Loucy (cell line): ENCODE measurements at regions not wholly inside any gene's neighbourhood (a gene's known extent, or its start where the extent isn't known, plus 50 kb on each side); places are given as distances from the start of the nearest gene placed in this dataset.

ENCODE experiments used
- H2AFZ ChIP-seq: fragments of 200-600 bp; sonication (generic); 2 replicates; pipeline ENCODE4 v1.6.0; 2016; ENCODE audit warnings: antibody characterized with exemption, mild to moderate bottlenecking, low read length, moderate library complexity
- H3F3A ChIP-seq: fragments of 200-600 bp; 2 replicates; pipeline ENCODE4 v1.6.0; 2016; ENCODE audit warnings: antibody characterized with exemption, low read depth, mild to moderate bottlenecking
- H3K27me3 ChIP-seq: fragments of 200-600 bp; sonication (generic); 2 replicates; pipeline ENCODE4 v1.6.1; 2014; ENCODE audit warnings: low read length, mild to moderate bottlenecking; ENCODE audit not compliant: insufficient read depth, poor library complexity, severe bottlenecking
- H3K36me3 ChIP-seq: fragments of 200-600 bp; sonication (generic); 2 replicates; pipeline ENCODE4 v1.6.1; 2016; ENCODE audit warnings: low read length; ENCODE audit not compliant: insufficient read depth
- H3K4me1 ChIP-seq: fragments of 200-600 bp; sonication (generic); 2 replicates; pipeline ENCODE4 v1.5.1; 2014; ENCODE audit warnings: low read length, mild to moderate bottlenecking; ENCODE audit not compliant: insufficient read depth, poor library complexity, severe bottlenecking
- H3K4me2 ChIP-seq: fragments of 200-600 bp; sonication (generic); 2 replicates; pipeline ENCODE4 v1.6.0; 2014; ENCODE audit warnings: antibody characterized with exemption, low read length, low read depth, mild to moderate bottlenecking; ENCODE audit not compliant: poor library complexity, severe bottlenecking
- H3K4me3 ChIP-seq: fragments of 200-600 bp; sonication (generic); 2 replicates; pipeline ENCODE4 v1.5.1; 2014; ENCODE audit warnings: low read length, mild to moderate bottlenecking, mixed read lengths; ENCODE audit not compliant: poor library complexity, severe bottlenecking
- H3K79me2 ChIP-seq: fragments of 200-600 bp; sonication (generic); 2 replicates; pipeline ENCODE4 v1.6.1; 2014; ENCODE audit warnings: low read length; ENCODE audit not compliant: insufficient read depth
- H3K9ac ChIP-seq: fragments of 200-600 bp; sonication (generic); 2 replicates; pipeline ENCODE4 v1.6.0; 2014; ENCODE audit warnings: mild to moderate bottlenecking, low read depth, low read length, moderate library complexity; ENCODE audit not compliant: poor library complexity, severe bottlenecking
- H3K9me2 ChIP-seq: fragments of 200-600 bp; sonication (generic); replicated peaks from 2 replicates; pipeline ENCODE4 v1.6.1; 2016; ENCODE audit warnings: low read depth, low read length, mixed read lengths
- H3K9me3 ChIP-seq: fragments of 200-600 bp; sonication (generic); 2 replicates; pipeline ENCODE4 v1.6.1; 2014; ENCODE audit warnings: mild to moderate bottlenecking, antibody characterized with exemption, low read length, low read depth; ENCODE audit not compliant: insufficient read depth
- H4K20me1 ChIP-seq: fragments of 200-600 bp; sonication (generic); 2 replicates; pipeline ENCODE4 v1.6.0; 2014; ENCODE audit warnings: antibody characterized with exemption, low read length, mild to moderate bottlenecking; ENCODE audit not compliant: insufficient read depth, poor library complexity, severe bottlenecking
- CTCF ChIP-seq: fragments of 200-600 bp; sonication (generic); conservative IDR thresholded peaks from 2 replicates; pipeline ENCODE4 v1.5.1; 2014; ENCODE audit warnings: mild to moderate bottlenecking, antibody characterized with exemption, low read length
- EZH2phosphoT487 ChIP-seq: fragments of 200-600 bp; IDR thresholded peaks from 2 replicates; pipeline ENCODE4 v1.6.1; 2018; ENCODE audit warnings: antibody characterized with exemption, mild to moderate bottlenecking, moderate library complexity, borderline replicate concordance

- TF ChIP-seq CTCF, result no peak
- no peak for TF ChIP-seq EZH2phosphoT487
- H3K4me3 ChIP-seq, result no peak overlapping the region
- no peaks in the 10 kb centered on the region for H3F3A ChIP-seq
- H3K9me2 ChIP-seq, result no peaks in the 10 kb centered on the region
- no peak overlapping the region for H3K4me2 ChIP-seq
- no peaks in the 10 kb centered on the region for H3K36me3 ChIP-seq
- H3K27me3 ChIP-seq, result no peaks in the 10 kb centered on the region
- no peaks in the 10 kb centered on the region for H3K9me3 ChIP-seq
- H3K9ac ChIP-seq, result no peak overlapping the region
- no peaks in the 10 kb centered on the region for H3K4me1 ChIP-seq
- no peaks in the 10 kb centered on the region for H3K79me2 ChIP-seq
- no peaks in the 10 kb centered on the region for H4K20me1 ChIP-seq
- no peak overlapping the region for H2AFZ ChIP-seq
Observed at GRCh38 chr2:138440759-138441158, 60.8 kb upstream of the SPOPL start.

GRCh38 chr2:138441916-138442315 lies 59.7 kb upstream of the SPOPL start:
- no peaks in the 10 kb centered on the region for H3F3A ChIP-seq
- no peaks in the 10 kb centered on the region for H3K27me3 ChIP-seq
- TF ChIP-seq EZH2phosphoT487 (no peak), CTCF (no peak)
- H3K4me2 ChIP-seq, result no peak overlapping the region
- no peak overlapping the region for H3K9ac ChIP-seq
- H3K9me2 ChIP-seq, result no peaks in the 10 kb centered on the region
- no peak overlapping the region for H3K4me3 ChIP-seq
- H2AFZ ChIP-seq, result no peak overlapping the region
- no peaks in the 10 kb centered on the region for H3K36me3 ChIP-seq
- no peaks in the 10 kb centered on the region for H3K9me3 ChIP-seq
- H3K79me2 ChIP-seq, result no peaks in the 10 kb centered on the region
- no peaks in the 10 kb centered on the region for H4K20me1 ChIP-seq
- no peaks in the 10 kb centered on the region for H3K4me1 ChIP-seq

GRCh38 chr2:138444411-138444810 lies 57.2 kb upstream of the SPOPL start:
- Histone ChIP-seq H3K9ac (no peak overlapping the region), H3K4me1 (no peaks in the 10 kb centered on the region), H3K4me3 (no peak overlapping the region), H3K9me2 (no peaks in the 10 kb centered on the region), H3K79me2 (no peaks in the 10 kb centered on the region), H3F3A (no peaks in the 10 kb centered on the region), H2AFZ (no peak overlapping the region), H3K27me3 (no peaks in the 10 kb centered on the region), H3K4me2 (no peak overlapping the region), H4K20me1 (no peaks in the 10 kb centered on the region), H3K36me3 (no peaks in the 10 kb centered on the region), H3K9me3 (no peaks in the 10 kb centered on the region)
- TF ChIP-seq EZH2phosphoT487 (no peak), CTCF (no peak)
